HUES64 (cell line): ENCODE measurements at regions not wholly inside any gene's neighbourhood (a gene's known extent, or its start where the extent isn't known, plus 50 kb on each side); places are given as distances from the start of the nearest gene placed in this dataset.
A peak's percentile ranks its signal among the peaks of the same experiment; 100 is the strongest.

Source experiments
- H3K27ac ChIP-seq: 2 replicates; pipeline ENCODE4 v1.7.0; 2013; ENCODE audit warnings: low read depth, low read length, inconsistent platforms
- H3K27me3 ChIP-seq: 2 replicates; pipeline ENCODE4 v1.6.1; 2013; ENCODE audit warnings: mild to moderate bottlenecking, low read length; ENCODE audit not compliant: insufficient read depth
- H3K36me3 ChIP-seq: 2 replicates; pipeline ENCODE4 v1.6.1; 2013; ENCODE audit warnings: mild to moderate bottlenecking, low read length; ENCODE audit not compliant: insufficient read depth
- H3K4me1 ChIP-seq: 2 replicates; pipeline ENCODE4 v1.6.1; 2013; ENCODE audit warnings: mild to moderate bottlenecking, low read length, moderate library complexity; ENCODE audit not compliant: insufficient read depth
- H3K4me3 ChIP-seq: 2 replicates; pipeline ENCODE4 v1.5.1; 2013; ENCODE audit warnings: mild to moderate bottlenecking, low read length, moderate library complexity
- H3K9ac ChIP-seq: 2 replicates; pipeline ENCODE4 v1.6.1; 2013; ENCODE audit warnings: mild to moderate bottlenecking, low read depth, low read length
- H3K9me3 ChIP-seq: 2 replicates; pipeline ENCODE4 v1.6.1; 2013; ENCODE audit warnings: low read depth, low read length; ENCODE audit not compliant: insufficient read depth
- WGBS: fragments of 150-250, 120-280 bp; methylation state at CpG from one replicate; pipeline ENCODE4 v1.1.7; 2013; ENCODE audit warnings: missing lambda C conversion rate; 5-methylcytosine and 5-hydroxymethylcytosine counted together

GRCh38 chrX:40150503-40150902 lies 52.7 kb upstream of the BCOR start:
- Histone ChIP-seq H3K27me3 (peaks cover 78% of the 10 kb centered on the region), H3K9ac (no peak overlapping the region), H3K9me3 (no peaks in the 10 kb centered on the region), H3K36me3 (no peaks in the 10 kb centered on the region), H3K4me1 (peaks cover 29% of the 10 kb centered on the region), H3K4me3 (no peak overlapping the region), H3K27ac (no peak overlapping the region)
- WGBS = 51% methylated on average over 6 of the region's 6 CpGs

- 18% methylated on average over 15 of the region's 17 CpGs for WGBS
- no peaks in the 10 kb centered on the region for H3K36me3 ChIP-seq
- H3K4me1 ChIP-seq = peaks cover 29% of the 10 kb centered on the region
- no peak overlapping the region for H3K27ac ChIP-seq
- no peak overlapping the region for H3K9ac ChIP-seq
- peaks cover 84% of the 10 kb centered on the region for H3K27me3 ChIP-seq
- H3K9me3 ChIP-seq = no peaks in the 10 kb centered on the region
- H3K4me3 ChIP-seq = peak overlapping the region; percentile 26; the same call in 1 of the 2 replicates
These were observed 51.8 kb upstream of the BCOR start for GRCh38 chrX:40149286-40150175.

GRCh38 chrX:40148385-40149285 lies 50.9 kb upstream of the BCOR start:
- Histone ChIP-seq H3K9ac (no peak overlapping the region), H3K36me3 (no peaks in the 10 kb centered on the region), H3K27me3 (peaks cover 92% of the 10 kb centered on the region), H3K4me3 (peak overlapping the region; percentile 26; the same call in 1 of the 2 replicates), H3K9me3 (no peaks in the 10 kb centered on the region), H3K27ac (no peak overlapping the region), H3K4me1 (peaks cover 36% of the 10 kb centered on the region)
- WGBS = 4% methylated on average over 20 of the region's 24 CpGs

GRCh38 chrX:40147971-40148370 lies 50.2 kb upstream of the BCOR start:
- peaks cover 39% of the 10 kb centered on the region for H3K4me1 ChIP-seq
- H3K27me3 ChIP-seq = peaks cover 92% of the 10 kb centered on the region
- peak overlapping the region; percentile 29; the same call in 1 of the 2 replicates for H3K4me3 ChIP-seq
- H3K36me3 ChIP-seq = no peaks in the 10 kb centered on the region
- H3K27ac ChIP-seq = no peak overlapping the region
- no peaks in the 10 kb centered on the region for H3K9me3 ChIP-seq
- WGBS = 3% methylated on average over 22 of the region's 22 CpGs
- H3K9ac ChIP-seq = no peak overlapping the region
